GOT3 (cell line): ENCODE measurements at regions not wholly inside any gene's neighbourhood (a gene's known extent, or its start where the extent isn't known, plus 50 kb on each side); places are given as distances from the start of the nearest gene placed in this dataset.

ENCODE experiments used
- DNase-seq: peaks from one replicate; lab custom pipeline; 2025; ENCODE audit warnings: mixed read lengths; lab: John Stamatoyannopoulos, UW

- no peak for DNase-seq
These were observed 78.1 kb upstream of the TMEM196 start for GRCh38 chr7:19851504-19851903.

- no peak for DNase-seq
These were observed 61.1 kb upstream of the TMEM196 start for GRCh38 chr7:19834566-19834965.

- DNase-seq, result no peak
These were observed 57.2 kb upstream of the TMEM196 start for GRCh38 chr7:19830604-19831003.
